OCI-LY3 (cell line): ENCODE measurements at regions not wholly inside any gene's neighbourhood (a gene's known extent, or its start where the extent isn't known, plus 50 kb on each side); places are given as distances from the start of the nearest gene placed in this dataset.

Experiments used
- EZH2phosphoT487 ChIP-seq: fragments of 200-600 bp; shearing (Covaris generic); IDR thresholded peaks from 2 replicates; pipeline ENCODE4 v1.6.1; 2018; ENCODE audit warnings: antibody characterized with exemption, mixed run types, low read depth
- TF ChIP-seq, protein P1 (sequence below): fragments of 200-600, 300-600 bp; sonication (generic); IDR thresholded peaks from 2 replicates; pipeline ENCODE4 v1.5.1; 2014; ENCODE audit warnings: antibody characterized with exemption, low read length, low read depth

DNA sequence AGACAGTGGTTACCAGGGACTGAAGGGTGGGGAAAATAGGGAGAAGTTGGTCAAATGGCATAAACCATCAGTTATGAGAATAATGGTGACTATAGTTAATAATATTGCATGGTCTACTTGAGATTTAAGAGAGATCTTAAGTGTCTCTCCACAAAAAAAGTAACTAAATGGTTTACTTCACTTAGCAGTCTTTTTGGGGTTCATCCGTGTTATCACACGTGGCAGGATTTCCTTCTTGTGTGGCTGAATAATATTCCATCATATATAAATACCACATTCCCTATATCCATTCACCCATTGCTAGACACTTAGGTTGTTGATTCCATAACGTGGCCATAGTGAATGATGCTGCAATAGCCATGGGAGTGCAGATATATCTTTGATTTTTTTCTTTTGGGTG is 967.0 kb downstream of the UQCRFS1 start:
- TF ChIP-seq, protein P1, sequence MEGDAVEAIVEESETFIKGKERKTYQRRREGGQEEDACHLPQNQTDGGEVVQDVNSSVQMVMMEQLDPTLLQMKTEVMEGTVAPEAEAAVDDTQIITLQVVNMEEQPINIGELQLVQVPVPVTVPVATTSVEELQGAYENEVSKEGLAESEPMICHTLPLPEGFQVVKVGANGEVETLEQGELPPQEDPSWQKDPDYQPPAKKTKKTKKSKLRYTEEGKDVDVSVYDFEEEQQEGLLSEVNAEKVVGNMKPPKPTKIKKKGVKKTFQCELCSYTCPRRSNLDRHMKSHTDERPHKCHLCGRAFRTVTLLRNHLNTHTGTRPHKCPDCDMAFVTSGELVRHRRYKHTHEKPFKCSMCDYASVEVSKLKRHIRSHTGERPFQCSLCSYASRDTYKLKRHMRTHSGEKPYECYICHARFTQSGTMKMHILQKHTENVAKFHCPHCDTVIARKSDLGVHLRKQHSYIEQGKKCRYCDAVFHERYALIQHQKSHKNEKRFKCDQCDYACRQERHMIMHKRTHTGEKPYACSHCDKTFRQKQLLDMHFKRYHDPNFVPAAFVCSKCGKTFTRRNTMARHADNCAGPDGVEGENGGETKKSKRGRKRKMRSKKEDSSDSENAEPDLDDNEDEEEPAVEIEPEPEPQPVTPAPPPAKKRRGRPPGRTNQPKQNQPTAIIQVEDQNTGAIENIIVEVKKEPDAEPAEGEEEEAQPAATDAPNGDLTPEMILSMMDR = no peak
- TF ChIP-seq EZH2phosphoT487 = no peak
